ENCODE measurements at regions not wholly inside any gene's neighbourhood (a gene's known extent, or its start where the extent isn't known, plus 50 kb on each side); places are given as distances from the start of the nearest gene placed in this dataset.

DNA sequence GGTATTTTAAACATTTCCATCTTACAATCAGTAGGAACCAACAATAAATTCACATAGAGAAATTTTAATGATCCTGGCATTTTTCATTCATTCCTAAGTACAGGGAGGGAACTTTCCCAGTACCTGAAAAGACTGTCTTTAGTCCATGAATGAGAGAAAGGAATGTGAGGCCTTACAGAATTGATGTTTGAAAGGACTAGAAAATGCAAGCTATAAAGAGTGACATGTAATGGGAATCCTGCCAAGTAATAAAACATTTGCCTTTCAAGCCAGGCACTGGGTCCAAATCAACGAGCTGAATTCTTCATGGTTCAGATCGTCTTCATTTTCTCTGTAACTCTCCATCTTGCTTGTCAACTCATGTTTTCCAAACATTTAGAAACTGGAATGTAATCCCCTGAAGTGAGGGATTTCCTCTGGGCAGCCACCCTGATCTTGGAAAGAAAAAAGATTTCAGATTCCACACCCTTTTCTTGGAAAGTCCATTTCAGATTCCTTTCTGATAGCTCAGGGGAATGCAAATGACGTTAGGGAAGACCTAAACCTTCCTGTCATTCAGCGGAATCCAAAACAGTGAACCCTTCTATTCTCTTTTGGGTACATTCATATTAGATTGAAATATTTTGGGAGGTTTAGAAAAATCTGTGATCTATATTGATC lies 315.8 kb downstream of the SH3GL2 start:
- DNase-seq (ENCODE audit: low spot score): no peak

DNA sequence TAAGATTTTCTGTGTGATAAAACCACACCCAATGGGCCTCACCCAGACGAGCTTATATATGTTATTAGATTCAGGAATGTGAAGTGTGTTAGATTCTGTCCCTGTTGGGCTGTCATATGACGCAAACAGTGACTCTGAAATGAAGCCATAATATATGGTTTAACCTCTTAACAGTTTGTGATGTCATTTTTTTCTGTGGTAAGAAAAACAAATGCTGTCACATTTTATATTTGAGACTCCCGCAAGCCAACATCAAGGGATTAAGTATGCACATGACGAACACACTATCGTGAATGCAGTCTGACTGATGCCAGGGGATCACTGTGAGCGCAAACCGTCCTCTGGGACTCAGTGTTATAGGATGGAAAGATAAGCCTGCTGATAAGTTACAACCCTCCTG lies 321.7 kb downstream of the SH3GL2 start:
- DNase-seq (ENCODE audit: low spot score): no peak

DNA sequence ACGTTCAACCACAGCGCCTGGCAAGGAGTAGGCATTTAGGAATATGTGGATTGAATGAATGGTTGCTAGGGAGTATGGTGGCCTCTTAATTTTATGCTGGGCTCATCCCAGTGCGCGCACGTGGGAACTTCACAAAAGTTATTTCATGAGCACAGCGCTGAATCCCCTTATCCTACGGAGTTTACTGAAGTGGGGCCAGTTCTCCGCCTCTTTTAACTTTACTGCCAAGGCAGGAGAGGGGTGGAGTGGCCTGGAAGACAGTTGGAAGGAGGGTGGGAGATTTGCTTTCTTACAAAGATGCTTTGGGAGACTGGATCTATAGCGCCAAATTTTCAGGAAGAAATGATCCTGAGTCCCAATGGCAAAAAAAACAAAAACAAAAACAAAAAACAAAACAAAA lies 326.5 kb downstream of the SH3GL2 start:
- DNase-seq (ENCODE audit: low spot score): no peak

DNA sequence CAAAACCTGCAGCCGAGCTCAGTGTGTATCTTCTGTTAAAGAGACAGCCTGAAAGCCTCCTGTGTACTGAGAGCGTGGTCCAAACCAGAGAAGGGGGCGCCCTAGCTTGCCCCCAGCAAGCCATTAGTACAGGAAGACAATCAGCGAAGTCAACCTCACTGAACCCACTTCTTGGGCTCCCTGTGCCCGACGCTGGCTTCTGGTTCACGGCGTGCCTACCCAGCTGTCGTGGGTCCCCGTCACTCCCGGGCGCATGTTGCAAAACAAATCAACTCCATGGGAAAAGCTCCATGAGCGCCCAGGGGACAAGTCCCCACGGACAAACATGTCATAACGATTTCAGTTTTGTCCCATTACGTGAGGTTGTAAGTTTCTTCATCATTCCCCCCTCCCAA lies 326.9 kb downstream of the SH3GL2 start:
- DNase-seq (ENCODE audit: low spot score): no peak

DNA sequence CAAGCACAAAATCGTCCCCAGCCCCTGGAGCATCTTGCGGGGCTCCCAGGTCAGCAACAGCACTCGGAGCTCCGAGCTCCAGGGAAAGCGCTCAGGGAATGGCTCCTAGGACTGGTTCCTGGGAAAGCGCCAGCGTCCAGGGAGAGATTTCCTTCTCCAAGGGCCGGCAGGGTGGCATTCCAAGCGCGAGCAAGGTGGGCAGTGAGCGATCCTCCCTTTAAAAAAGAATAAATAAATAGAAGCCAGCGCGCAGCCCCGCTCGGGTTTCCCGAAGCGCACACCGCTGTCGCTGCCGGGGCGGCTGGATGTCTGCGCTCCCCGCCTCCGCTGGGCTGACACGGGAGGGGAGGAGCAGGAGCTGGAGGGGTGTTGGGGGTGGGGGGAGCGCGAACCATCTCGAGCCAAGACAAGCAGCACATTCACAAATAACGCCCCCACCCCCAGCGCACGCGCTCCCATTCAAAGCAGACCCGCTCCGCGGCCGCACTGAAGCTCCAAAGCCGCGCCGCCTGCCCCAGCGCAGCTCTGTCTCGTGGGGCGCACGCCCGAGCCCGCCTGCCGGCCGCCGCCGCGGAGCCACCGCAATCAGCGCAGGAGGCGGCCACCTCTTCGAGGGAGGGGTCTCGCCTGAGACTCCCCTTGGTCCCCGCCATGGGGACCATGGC lies 327.4 kb downstream of the SH3GL2 start:
- no peak for DNase-seq (ENCODE audit: low spot score)

DNA sequence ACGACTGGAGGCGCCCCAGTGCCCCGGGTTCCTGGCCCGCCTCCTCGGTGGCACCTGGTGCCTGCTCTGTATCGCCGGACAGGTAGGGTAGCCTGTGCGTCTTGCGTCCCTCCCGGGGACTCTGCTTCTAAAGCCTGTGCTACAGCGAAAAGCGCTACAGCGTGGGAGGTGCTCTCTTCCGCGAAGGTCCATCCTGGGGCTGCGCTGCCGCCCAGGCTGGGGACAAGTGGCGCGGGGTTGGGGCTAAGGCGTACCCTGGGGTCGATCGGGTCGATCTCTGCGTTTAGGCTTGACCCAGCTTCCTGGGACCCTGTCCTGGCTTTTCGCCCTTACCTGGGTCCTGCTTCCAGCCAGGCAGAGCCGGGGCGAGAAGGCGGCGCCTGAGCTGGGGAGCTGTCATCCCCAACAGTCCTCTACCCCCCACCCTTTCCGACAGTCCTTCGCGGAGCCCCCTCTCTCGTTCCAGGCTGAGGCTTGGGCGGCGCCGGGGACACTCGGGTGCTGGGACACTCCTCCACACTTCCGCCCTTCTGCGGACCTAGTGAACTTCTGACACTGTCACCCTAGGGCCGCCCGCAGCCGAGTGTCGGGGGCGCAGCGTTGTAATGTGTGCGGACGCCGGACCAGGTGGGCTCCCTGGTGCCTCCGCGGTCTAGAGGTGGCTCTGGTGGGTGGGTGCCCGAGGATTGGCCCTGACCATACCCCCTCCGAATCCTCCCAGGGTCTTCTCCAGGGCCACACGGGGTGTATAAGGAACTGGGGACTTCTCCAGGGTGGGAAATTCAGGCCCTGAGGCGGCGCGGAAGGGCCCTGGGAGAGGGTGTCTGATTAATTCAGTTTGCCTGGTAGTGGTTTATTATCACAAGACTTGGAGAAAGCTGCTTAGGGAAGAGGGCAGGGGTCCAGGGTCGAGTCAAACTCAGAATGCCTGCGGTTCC lies 328.2 kb downstream of the SH3GL2 start:
- no peak for DNase-seq (ENCODE audit: low spot score)

DNA sequence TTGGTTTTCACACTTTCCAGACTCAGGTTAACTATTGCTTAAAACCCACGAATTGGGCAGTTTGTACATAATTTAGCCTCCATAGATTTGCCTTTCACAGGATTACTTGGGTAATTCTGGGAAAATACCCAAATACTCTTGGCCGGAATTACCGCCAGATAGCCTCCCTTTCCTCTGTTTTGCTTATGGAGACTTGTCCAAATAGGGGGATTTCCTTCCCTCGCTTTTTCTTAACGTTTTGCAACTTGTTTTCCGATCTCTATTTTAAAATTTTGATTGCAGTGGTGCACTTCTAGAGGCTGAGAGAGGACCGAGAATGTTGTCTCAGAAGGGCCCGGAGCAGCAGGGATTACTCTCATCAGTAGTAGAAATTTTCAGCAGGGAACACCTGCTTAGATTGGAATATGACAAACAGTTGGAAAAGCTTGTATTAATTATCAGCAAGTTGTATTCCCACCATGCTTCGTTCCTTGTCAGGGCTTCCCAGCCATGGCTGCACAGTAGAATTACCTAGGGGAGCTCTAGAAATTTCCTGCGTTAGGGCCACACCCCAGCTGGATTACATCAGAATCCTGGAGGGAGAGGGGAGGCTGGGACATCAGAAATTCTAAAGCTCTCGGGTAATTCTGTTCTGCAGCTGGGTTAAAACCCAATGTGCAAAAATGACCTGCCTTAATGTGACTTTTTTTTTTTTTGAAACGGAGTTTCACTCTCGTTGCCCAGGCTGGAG lies 329.1 kb downstream of the SH3GL2 start:
- no peak for DNase-seq (ENCODE audit: low spot score)

DNA sequence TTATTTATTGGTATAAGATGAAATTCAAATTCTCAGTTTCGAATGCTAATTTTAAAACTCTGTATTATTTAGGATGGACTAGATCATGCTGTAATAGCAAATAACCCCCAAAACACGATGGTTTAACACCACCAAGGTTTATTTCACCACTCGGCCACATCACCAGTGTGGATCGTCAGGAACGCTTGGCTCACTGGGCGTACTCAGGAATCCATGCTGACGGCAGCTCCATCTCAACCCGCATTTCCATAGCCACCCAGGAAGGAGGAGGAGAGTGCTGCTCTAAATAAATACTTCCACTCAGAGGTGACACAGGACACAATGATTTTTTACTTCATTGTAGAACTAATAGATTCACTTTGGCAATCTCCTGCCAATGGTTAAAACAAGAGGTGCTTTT lies 347.4 kb downstream of the SH3GL2 start:
- no peak for DNase-seq (ENCODE audit: low spot score)

DNA sequence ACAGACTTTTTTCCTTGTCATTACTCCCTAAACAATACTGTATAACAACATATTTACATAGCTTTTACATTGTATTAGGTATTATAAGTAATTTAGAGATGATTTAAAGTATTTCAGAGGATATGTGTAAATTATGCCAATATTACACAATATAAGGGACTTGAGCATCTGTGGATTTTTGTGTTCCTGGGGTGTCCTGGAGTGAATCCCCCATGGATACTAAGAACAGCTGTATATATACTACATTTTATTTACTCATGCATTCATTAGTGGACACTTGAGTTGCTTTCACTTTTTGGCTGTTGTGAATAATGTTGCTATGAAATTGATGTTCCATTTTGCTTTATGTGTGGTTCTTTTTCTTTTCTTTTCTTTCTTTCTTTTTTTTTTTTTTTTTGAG lies 348.8 kb downstream of the SH3GL2 start:
- no peak for DNase-seq (ENCODE audit: low spot score)

DNA sequence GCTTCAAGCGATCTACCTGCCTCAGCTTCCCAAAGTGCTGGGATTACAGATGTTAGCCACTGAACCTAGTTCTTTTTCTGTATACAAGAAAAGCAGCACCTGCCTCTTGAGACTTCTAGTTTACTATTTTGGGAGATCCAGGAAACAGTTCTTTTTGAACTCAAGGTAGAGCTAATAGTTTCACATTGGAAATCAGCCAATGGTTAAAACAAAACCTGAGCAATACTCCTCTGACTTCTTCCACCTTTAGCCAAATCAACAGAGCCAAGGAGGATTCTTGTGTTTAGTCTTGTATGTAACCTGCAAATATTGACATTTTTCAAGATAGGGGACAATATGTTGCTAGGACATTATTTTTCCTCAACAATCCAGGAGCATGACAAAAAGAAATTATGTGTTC lies 349.4 kb downstream of the SH3GL2 start:
- no peak for DNase-seq (ENCODE audit: low spot score)

DNA sequence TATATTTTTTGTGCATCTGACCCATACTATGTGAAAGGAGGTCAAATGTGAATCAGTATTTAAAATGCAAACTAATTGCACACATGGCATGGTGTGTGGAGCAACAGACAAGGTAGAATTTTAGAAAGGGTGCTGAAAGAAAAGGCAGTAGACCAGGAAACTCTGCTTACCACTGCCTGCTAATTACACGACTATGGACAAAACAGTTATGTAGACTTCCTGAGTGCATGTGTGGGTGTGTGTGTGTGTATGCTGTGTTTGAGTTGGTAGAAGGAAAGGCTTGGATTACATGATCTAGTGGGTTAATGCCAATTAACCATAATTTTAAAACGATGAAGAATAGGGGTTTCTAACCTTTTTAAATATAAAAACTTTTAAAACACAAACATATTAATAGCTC lies 349.9 kb downstream of the SH3GL2 start:
- DNase-seq (ENCODE audit: low spot score): no peak

DNA sequence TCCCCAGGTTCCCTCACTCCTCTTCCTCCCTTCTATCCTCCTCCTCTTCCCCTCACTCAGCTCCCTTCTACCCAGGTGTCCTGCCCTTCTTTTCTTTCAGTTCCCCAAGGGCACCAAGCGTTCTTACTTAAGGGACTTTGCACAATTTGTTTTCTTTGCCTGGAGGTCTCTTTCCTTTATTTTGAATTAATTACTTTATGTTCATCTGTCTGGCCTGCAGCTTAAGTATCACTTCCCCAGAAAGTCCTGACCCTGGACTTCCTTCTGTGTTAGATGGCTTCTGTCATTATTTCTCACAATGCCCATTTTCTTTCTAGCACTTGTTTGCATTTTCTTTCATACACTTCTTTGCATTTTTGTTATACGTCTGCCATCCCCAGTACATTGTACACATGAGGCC lies 350.6 kb downstream of the SH3GL2 start:
- no peak for DNase-seq (ENCODE audit: low spot score)

DNA sequence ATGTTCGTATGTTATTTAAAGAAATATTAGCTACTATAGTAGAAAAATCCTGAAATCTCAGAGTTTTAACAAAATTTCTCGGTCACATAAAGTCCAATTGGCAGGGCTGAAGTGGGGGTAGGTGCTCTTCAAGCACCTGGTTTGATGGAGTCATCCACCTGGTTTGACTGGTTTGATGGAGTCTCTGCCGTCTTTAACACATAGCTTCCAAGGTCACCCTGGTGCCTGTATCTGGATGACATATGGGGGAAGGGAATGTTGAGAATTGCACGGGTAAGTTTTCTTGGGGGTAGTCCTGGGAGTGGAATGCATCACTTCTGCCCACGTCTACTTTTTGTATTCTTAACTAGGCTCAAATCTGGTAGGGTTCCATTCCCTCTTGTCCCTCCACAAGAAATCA lies 351.2 kb downstream of the SH3GL2 start:
- DNase-seq (ENCODE audit: low spot score): no peak

DNA sequence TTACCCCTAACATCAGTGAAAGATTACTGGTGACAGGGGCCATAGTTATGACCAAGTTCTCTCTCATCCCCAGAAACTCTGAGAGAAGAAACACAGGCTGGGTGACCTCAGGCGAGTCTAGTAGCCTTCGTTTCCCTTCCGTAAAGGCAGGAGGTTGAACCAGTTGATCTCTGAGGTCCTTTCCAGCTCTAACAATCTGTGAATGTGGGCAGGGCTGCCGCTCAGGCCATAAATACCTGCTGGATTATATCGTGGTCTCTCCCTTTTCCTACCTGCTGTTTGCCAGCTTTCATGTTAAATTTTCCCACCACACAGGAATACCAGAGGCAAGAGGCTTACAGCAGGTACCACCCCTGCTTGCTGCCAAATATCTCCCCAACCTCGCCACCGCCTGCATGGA lies 357.5 kb downstream of the SH3GL2 start:
- no peak for DNase-seq (ENCODE audit: low spot score)

DNA sequence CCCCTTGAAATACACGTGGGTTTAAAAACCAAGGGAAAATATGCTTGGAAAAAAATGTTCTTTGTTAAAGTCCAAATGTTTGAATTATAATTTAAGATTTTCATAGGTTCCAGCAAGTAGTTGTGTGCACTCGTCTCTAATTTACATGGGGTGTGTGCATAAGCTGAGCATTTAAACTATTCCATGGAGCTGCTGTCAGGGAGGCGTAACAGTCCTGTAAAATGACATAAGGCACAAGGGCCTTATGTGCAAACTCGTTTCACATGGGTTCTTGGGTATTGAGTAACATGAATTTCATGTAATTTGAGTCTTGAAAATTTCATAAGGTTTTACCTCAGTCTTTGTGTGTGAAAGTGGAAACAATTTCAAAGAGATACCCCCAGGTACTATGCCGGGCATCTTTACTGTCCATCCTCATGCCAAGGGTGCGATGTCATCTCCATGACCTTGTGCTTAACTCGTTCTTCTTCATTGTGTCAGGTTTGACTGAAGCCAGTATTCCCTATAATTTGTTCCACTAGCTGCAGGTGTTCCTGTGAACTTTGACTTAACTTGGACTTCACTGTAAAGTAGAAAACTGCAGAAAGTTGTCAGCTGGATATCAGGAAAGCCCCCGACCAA lies 359.3 kb downstream of the SH3GL2 start:
- no peak for DNase-seq (ENCODE audit: low spot score)

DNA sequence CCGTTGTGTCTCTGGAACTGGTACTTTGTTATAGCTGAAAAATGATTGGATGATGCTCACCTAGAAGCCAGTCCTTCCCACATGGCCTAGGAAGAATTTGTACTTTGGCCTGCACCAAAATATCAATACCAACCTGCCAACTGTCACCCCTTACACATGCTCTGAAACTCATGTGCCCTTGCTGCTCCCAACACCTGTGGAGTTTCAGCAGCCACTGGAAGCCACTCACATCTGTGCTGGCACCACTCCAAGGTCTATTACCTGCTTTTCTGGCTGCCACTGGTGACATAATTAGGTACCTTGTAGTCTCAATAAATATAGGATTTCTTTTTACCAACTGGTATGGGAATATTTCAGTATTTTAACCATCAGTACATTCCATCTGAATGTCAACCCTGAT lies 363.6 kb downstream of the SH3GL2 start:
- no peak for DNase-seq (ENCODE audit: low spot score)

DNA sequence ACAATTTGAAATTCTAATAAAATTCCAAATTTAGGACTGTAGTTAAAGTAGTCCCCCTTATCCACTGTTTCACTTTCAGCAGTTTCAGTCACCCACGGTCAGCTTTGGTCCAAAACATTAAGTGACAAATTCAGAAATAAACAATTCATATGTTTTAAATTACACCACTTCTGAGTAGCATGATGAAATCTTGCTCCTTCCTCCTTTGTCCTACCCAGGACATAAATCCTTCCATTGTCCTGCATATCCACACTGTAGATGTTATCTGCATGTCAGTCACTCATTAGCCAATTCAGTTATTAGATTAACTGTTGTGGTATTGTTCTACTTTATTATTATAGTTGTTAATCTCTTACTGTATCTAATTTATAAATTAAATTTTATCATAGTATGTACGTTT lies 376.5 kb downstream of the SH3GL2 start:
- DNase-seq (ENCODE audit: low spot score): no peak

DNA sequence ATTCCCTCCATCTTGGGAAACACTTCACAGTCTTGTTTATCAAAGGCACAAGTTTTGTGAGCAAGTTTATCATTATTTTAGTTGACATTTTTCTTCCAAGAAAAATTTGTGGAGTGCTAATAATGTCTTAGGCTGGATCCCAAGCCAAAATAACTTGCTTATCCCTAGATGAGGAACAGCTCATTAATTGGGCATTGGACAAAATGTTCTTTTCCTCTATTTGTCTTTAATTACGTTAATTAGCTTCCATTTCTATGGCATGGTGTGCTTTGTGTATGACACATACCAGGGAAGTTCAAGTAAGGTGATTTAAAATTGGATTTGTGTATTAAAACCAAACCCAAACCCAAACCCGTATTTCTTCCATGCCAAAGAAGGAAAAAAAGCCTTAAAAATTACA lies 379.5 kb downstream of the SH3GL2 start:
- DNase-seq (ENCODE audit: low spot score): no peak

DNA sequence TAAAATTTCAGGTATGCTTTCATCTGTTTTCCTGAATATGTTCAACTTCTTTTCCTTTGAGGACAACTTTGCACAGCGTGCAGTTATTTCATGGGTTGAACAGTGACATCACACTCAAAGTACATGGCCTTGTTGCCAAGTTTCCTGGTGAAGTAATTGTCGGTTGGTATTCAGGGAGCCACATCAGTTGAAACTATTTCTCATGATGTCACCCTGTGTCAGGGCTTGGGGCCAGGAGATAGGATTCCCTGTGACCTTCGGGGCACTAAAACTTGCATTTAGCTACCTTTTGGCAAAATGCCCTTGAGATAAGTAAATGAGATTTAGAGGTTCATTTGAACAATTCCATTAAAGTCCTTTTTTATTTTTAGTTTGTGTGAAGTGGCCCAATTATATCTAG lies 383.9 kb downstream of the SH3GL2 start:
- no peak for DNase-seq (ENCODE audit: low spot score)

DNA sequence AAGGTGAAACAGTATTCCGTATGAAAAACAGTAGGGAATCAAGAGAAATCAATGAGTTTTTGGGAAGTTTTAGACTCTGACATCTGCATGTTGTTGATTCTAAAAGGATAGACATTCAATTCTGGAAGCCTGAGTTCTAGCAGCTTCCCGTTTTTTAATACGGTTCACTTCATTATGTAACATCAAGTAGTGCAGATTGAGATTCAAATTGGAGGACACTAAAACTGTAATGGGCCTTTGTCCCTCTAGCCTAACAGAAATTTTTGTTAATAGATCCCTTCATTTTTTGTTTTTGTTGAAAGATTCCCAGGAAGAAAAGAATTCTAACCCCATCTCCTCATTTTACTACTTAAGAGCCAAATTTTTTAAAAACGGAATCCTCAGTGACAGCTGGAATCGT lies 384.6 kb downstream of the SH3GL2 start:
- no peak for DNase-seq (ENCODE audit: low spot score)

DNA sequence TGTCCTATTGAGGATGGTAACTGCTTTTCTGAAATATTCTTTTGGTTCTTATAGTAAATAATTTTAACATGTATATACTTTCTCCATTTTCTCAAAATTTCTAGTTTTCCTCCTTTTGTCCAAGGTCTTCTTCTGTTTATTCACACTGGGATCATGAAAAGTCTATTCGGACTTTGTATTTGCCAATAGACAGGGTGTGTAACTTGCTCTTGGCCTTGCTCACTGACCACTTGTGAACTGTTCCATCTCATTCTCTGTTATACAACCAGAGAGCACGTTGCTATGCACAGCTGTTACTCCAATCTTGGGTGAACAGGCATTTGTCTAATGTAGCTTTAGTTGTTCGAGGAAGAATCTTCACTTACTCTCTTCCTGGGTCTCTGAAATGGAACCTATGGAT lies 388.9 kb downstream of the SH3GL2 start:
- no peak for DNase-seq (ENCODE audit: low spot score)

DNA sequence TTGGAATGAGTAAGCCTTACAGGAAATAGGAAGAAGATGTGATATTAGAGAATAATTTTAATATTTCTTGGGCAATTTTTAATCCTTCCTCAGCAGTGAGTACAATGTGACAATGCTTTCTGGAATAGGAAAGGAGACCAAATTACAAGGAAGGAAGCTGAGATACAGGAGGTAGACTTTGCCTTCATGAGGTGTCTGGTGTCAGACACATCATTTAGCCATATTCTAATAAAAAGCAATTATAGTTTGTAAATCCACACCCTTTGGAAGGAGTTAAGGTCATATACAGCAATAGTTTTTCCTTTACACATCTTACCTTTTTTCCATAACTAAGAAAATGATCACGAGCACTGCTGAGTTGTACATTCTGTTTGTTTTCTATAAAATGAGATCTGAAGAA lies 390.4 kb downstream of the SH3GL2 start:
- DNase-seq (ENCODE audit: low spot score): no peak

All from CD4-positive, alpha-beta T cell treated with Interleukin-15 for 4 hours (primary cell).